Testis (tissue), 2 donors: ENCODE measurements at regions not wholly inside any gene's neighbourhood (a gene's known extent, or its start where the extent isn't known, plus 50 kb on each side); places are given as distances from the start of the nearest gene placed in this dataset.

Experiments
- POLR2A ChIP-seq: fragments of 450-650 bp; IDR thresholded peaks from one replicate; pipeline ENCODE4 v1.6.1; 2017; ENCODE audit warnings: antibody characterized with exemption, mild to moderate bottlenecking, moderate library complexity
- TF ChIP-seq, protein P1 (sequence below), 3 experiments: fragments of 450-650 bp in 2 of 3; fragments of 200-600 bp in 1 of 3; sonication (generic) in 1 of 3; IDR thresholded peaks; one replicate each; pipeline ENCODE4 v1.5.1; 2016 to 2019; ENCODE audit warnings: antibody characterized with exemption in 3 of 3, mild to moderate bottlenecking in 2 of 3, moderate library complexity in 1 of 3

GRCh38 chr1:65524931-65525265 lies 104.4 kb downstream of the LEPR start:
- TF ChIP-seq, protein P1, sequence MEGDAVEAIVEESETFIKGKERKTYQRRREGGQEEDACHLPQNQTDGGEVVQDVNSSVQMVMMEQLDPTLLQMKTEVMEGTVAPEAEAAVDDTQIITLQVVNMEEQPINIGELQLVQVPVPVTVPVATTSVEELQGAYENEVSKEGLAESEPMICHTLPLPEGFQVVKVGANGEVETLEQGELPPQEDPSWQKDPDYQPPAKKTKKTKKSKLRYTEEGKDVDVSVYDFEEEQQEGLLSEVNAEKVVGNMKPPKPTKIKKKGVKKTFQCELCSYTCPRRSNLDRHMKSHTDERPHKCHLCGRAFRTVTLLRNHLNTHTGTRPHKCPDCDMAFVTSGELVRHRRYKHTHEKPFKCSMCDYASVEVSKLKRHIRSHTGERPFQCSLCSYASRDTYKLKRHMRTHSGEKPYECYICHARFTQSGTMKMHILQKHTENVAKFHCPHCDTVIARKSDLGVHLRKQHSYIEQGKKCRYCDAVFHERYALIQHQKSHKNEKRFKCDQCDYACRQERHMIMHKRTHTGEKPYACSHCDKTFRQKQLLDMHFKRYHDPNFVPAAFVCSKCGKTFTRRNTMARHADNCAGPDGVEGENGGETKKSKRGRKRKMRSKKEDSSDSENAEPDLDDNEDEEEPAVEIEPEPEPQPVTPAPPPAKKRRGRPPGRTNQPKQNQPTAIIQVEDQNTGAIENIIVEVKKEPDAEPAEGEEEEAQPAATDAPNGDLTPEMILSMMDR (IDR thresholded peaks at IDR 0.05) = no peak
- TF ChIP-seq POLR2A = no peak
